Stimulated activated CD4-positive, alpha-beta T cell treated with anti-CD3 and anti-CD28 coated beads, Interleukin-2, amount 100 ng/mL, for 48 hours (primary cell): ENCODE measurements at regions not wholly inside any gene's neighbourhood (a gene's known extent, or its start where the extent isn't known, plus 50 kb on each side); places are given as distances from the start of the nearest gene placed in this dataset.

Experiments
- DNase-seq, 2 donors: peaks; one replicate each; pipeline ENCODE4 v3.0.0-alpha.2; 2020

GRCh38 chr16:64215730-64216129 is 906.1 kb downstream of the CDH11 start:
- DNase-seq = no peak

DNA sequence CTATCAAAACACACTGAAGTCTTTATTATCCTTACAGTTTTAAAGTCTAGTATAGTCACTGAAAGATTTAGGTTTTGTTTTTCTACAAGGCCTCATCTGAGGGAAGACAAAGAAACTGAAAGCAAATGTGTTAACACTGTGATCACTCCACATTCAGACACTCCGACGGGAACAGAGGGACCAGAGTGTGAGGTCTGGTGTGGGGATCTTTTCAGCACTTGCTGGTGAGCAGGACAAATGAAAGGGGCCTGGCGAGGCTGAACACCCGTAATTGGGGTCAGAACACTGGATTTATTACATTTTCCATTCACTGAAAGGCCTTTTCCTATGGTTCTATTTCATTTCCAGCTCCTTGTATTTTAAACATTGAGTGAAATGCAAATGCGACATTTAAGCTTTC is 910.5 kb downstream of the CDH11 start:
- no peak for DNase-seq

DNA sequence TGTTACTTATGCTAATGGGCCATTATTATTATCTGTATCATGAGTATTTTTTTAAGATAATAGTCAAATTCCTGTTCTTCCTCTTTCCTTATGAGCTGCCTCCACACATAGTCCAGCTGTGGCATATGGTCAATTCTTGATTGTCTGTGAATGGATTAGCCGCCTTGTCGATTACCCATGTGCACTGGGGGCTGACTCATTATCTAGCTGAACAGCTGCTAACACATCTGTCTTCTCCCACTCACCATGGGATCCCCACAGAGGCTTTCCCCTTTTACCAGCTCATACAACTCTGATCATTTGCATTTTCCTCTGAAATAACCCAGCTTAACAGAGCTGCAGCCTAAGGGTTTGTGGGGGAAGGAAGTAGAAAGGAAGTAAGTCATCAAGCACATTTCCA is 915.0 kb downstream of the CDH11 start:
- DNase-seq = no peak

- no peak for DNase-seq
Observed at GRCh38 chr16:64203126-64203525, 918.7 kb downstream of the CDH11 start.

DNA sequence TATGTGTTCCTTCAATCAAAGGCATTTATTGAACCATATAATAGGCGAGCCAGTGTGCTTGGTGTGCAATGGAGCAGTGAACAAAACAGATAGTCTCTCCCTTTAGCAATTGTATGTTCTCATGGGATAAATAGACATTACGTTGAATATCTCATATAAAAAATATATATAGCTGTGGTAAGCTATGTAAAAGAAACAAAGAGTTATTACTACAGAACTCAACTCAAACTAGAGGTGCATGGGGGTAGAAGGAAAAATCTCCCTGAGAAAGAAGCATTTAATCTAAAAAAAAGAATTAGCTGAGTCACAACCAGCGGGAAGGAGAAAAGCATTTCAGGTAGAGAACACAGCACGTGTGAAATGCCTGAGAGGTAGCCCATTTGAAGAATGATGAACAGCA is 919.3 kb downstream of the CDH11 start:
- DNase-seq = no peak

DNA sequence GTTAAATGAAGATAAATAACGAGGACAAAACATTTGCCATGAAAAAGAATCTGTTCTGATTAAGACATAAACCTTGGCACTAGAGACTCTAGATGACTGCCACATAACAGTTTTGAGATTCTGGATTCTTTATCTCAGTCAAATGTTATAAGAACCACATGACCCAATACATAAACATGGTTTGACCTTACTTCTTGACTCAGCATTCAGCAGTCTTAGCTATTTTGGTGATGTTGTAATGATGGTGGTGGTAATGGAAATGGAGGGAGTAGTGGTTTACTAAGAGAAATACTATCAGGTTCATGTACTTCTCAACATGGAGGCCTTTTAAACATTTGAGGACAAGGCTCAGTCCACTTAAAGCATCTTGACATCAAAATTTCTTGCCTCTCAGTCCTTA is 925.4 kb downstream of the CDH11 start:
- DNase-seq = no peak

- DNase-seq = no peak
Observed at GRCh38 chr16:64185954-64186353, 935.9 kb downstream of the CDH11 start.

- no peak for DNase-seq
Observed at GRCh38 chr16:64184156-64184555, 937.7 kb downstream of the CDH11 start.

DNA sequence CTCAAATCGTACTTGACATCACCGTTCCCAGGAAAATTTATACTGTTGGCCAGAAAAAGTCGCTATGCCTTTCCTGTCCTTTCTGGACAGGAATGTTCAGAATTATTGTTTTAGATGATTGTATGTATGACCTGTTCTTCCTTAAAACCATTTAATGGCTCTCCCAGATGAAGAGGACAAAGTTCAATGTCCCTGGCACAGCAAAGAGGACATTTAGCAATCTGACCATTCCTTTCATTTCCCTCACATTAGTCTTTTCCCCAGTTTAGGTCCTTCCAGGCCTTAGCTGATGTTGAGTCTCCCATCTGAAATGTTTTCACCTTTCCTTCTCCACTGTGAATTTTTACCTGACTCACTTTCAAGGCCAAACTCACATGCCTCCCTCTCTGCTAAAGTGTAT is 938.9 kb downstream of the CDH11 start:
- DNase-seq = no peak

- no peak for DNase-seq
Observed at GRCh38 chr16:64181271-64181925, 940.5 kb downstream of the CDH11 start.

DNA sequence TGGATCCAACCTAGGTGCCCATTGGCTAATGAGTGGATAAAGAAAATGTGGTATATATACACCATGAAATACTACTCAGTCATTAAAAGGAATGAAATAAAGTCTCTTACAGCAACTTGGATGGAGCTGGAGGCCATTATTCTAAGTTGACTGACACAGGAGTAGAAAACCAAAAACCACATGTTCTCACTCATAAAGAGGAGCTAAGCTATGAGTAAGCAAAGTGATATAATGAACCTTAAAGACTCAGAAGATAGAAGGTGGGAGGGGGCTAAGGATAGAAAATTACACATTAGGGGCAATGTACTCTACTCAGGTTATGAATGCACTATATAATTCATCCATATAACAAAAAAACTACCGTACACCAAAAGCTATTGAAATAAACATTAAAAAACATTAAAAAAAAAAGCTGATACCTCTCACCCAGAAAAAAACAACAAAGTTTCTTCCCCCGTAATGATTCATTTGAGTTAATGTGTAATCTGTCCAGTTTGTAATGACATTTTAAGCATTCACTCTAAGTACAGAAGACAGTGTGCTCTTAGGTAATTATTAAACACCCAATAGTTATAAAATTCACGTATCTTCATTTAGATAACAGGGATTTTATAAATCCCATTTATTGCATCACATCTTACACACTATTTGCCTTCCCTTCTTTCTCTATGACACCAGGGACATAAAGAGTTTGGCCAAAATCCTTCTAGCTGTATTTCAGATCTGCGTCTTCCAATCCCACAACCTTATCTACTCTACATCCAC is 941.5 kb downstream of the CDH11 start:
- DNase-seq = no peak

- DNase-seq = no peak
Observed at GRCh38 chr16:64174327-64174726, 947.5 kb downstream of the CDH11 start.

GRCh38 chr16:64172652-64173051 is 949.2 kb downstream of the CDH11 start:
- DNase-seq = no peak

DNA sequence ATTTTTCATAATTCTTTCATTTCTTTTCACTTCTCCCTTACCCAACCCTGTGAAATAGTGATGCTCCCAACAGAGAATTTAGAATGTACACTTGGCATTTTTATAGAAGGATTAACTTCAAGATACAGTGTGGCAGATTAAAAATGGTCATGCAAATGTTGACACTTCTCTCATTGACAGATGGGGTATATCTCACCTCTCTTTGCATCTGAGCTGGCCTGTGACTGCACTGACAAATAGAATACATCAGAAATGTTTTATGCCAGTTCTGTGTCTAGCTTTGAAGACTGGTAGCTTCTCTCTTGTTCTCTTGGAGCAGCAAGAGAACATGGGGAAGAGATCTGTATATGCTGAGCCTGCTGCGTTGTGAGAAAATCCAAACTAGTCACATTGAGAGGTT is 949.6 kb downstream of the CDH11 start:
- DNase-seq = no peak

DNA sequence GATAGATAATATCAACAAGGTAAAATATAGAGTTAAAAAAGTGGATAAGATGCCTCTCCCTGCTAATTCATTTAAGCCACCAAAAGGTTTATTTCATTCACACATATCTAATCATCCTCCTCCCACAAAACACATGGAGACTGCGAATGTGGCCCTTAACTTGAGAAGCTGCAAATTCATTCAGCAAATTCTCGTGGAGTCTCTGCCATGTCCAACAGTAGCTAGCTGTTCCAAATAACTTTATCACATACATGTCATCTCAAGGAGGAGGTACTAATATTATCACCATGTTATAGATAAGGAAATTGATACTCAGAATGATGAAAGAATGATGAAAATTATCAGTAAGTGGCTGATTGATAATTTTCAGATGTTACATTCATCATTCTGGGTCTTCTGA is 950.2 kb downstream of the CDH11 start:
- no peak for DNase-seq

DNA sequence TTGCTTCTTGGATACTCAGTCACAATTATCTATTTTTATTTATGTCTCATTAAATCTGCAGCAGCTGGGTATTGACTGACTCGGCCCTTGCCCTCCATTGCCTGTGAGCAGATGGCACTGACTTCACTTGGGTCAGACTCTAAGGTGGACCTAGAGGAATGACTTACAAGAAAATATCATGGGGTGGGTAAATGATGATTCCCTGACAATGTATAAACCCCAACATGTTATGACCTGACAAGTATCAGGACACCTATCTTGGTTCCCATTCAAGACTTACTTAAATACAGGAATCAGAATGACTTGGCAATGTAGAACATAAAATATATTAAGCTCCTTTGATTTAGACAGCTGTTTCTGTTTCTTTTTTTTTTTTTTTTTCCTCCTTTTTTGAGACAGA is 953.5 kb downstream of the CDH11 start:
- DNase-seq = no peak

- no peak for DNase-seq
Observed at GRCh38 chr16:64167936-64168335, 953.9 kb downstream of the CDH11 start.

DNA sequence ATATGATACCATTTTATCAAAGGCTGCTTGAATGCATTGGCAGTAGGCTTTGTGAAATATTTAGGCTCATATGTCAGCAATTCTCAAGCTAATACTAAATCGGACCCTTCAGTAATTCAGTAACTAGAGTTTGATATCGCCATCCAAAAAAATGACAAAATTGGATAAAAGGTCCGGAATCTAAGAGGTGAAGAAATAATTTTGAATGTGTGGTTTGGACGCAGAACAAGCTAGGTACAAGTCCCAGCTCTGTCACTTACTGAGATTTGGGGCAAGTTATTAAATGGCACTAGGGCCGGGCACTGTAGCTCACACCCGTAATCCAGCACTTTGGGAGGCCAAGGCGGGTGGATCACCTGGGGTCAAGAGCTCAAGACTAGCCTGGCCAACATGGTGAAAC is 956.5 kb downstream of the CDH11 start:
- no peak for DNase-seq

DNA sequence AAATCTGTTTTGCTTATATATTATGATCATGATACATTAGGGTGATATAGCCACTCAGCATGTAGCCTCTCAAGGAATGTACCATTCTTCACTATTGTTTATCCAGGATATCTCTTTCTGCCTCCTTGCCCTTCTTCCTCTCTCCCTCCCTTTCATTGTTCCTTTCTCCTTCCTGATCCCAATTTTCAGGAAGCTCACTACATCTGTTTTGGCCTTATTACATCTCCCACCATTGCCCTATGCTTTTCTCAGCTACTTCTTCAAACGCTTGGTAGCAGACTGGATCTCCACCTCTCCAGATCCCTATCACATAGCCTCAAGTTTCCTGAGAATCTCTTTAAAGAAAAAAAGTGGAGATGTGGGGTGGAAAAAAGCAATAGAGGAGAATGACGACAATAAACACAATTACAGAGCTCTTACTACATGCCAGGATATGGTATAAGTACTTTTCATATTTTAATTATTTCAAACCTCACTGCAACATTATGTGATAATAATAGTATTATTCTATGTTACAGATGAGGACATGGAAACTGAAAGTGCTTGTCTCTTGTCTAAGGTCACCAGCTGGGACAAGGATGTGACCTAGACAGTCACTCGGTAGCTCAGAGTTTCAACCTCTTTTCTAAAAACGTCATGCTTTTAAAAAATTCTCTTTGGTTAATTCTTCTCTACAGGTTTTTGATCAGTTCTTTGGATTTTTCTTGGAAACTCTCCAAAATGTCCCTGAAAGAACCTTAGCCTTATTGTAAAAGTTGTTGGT is 959.1 kb downstream of the CDH11 start:
- no peak for DNase-seq

- no peak for DNase-seq
Observed at GRCh38 chr16:64159976-64160375, 961.9 kb downstream of the CDH11 start.

- no peak for DNase-seq
Observed at GRCh38 chr16:64158941-64159588, 962.8 kb downstream of the CDH11 start.

DNA sequence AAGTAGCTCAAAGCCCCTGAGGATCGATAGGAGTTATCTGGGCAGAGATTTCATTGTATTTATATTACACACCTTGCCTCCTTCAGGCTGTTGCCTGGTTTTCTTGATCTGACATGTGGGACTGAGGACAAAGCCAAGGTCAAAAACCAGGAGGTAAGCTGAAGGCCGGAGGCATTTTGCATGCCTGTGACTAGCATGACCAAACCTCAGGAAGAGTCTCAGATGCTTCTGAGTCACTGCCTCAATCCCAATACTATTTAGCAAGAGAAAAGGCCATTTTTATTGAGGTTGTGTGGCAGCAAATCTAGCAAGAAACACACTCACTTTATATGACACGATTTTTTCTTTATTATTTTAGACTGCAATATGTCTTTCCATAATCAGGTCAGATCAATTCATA is 968.1 kb downstream of the CDH11 start:
- DNase-seq = no peak

GRCh38 chr16:64151990-64152767 is 969.7 kb downstream of the CDH11 start:
- no peak for DNase-seq
